Keratinocyte (primary cell): ENCODE measurements at regions not wholly inside any gene's neighbourhood (a gene's known extent, or its start where the extent isn't known, plus 50 kb on each side); places are given as distances from the start of the nearest gene placed in this dataset.

Source experiments
- DNase-seq: peaks from one replicate; pipeline ENCODE4 v3.0.0-alpha.2; 2011; ENCODE audit warnings: low read depth, missing footprints, low spot score
- FAIRE-seq: peaks from 2 replicates; lab custom pipeline; 2011; peaks lifted over from hg19 to GRCh38; lab: Jason Lieb, UNC
- H2AFZ ChIP-seq: 2 replicates; pipeline ENCODE4 v1.6.0; 2012; ENCODE audit warnings: low read length, control low read depth, inconsistent platforms; ENCODE audit not compliant: control insufficient read depth
- H3K27ac ChIP-seq: 2 replicates; pipeline ENCODE4 v1.5.1; 2011; ENCODE audit warnings: low read length; ENCODE audit not compliant: control insufficient read depth, insufficient read depth
- H3K27me3 ChIP-seq: 3 replicates; pipeline ENCODE4 v1.6.0; 2011; ENCODE audit warnings: low read length; ENCODE audit not compliant: control insufficient read depth, insufficient read depth; ENCODE audit errors: extremely low read depth
- H3K36me3 ChIP-seq, 2 experiments: 2 replicates in 1 of 2; 3 replicates in 1 of 2; pipeline ENCODE4 v1.5.1; 2011; ENCODE audit warnings: low read length in 2 of 2, mild to moderate bottlenecking in 1 of 2; ENCODE audit not compliant: control insufficient read depth in 2 of 2, insufficient read depth in 2 of 2; ENCODE audit errors: extremely low read depth in 1 of 2
- H3K4me1 ChIP-seq: 3 replicates; pipeline ENCODE4 v1.5.1; 2011; ENCODE audit warnings: low read length; ENCODE audit not compliant: control insufficient read depth, insufficient read depth; ENCODE audit errors: extremely low read depth
- H3K4me2 ChIP-seq: 3 replicates; pipeline ENCODE4 v1.6.0; 2011; ENCODE audit warnings: low read depth, low read length; ENCODE audit not compliant: control insufficient read depth, insufficient read depth; ENCODE audit errors: extremely low read depth
- H3K4me3 ChIP-seq, 3 experiments: fragments of 200-600 bp in 1 of 3; sonication (generic) in 1 of 3; 2 replicates in 2 of 3; 3 replicates in 1 of 3; pipeline ENCODE4 v1.5.1; 2011 to 2016; ENCODE audit warnings: low read length in 3 of 3, mild to moderate bottlenecking in 3 of 3, control low read depth in 2 of 3, inconsistent platforms in 1 of 3, low read depth in 1 of 3, mixed read lengths in 1 of 3, mixed run types in 1 of 3, moderate library complexity in 1 of 3; ENCODE audit not compliant: control insufficient read depth in 2 of 3, insufficient read depth in 2 of 3; ENCODE audit errors: extremely low read depth in 1 of 3
- H3K79me2 ChIP-seq: 2 replicates; pipeline ENCODE4 v1.6.0; 2012; ENCODE audit warnings: low read length; ENCODE audit not compliant: control insufficient read depth, insufficient read depth
- H3K9ac ChIP-seq: 3 replicates; pipeline ENCODE4 v1.6.0; 2011; ENCODE audit warnings: low read length; ENCODE audit not compliant: control insufficient read depth, insufficient read depth; ENCODE audit errors: extremely low read depth
- H3K9me1 ChIP-seq: 3 replicates; pipeline ENCODE4 v1.6.0; 2011; ENCODE audit warnings: low read length; ENCODE audit not compliant: control insufficient read depth, insufficient read depth; ENCODE audit errors: extremely low read depth
- H3K9me3 ChIP-seq: 2 replicates; pipeline ENCODE4 v1.5.1; 2012; ENCODE audit warnings: low read depth, low read length; ENCODE audit not compliant: control insufficient read depth
- H4K20me1 ChIP-seq: 3 replicates; pipeline ENCODE4 v1.6.0; 2011; ENCODE audit warnings: low read length; ENCODE audit not compliant: control insufficient read depth, insufficient read depth; ENCODE audit errors: extremely low read depth
- EZH2 ChIP-seq: IDR thresholded peaks from one replicate; pipeline ENCODE4 v1.6.1; 2012; ENCODE audit warnings: inconsistent platforms, mild to moderate bottlenecking, low read length, moderate library complexity
- dilution Hi-C: fragments of 300-500 bp; cut with MboI; formaldehyde crosslinking; loops from one replicate; pipeline ENCODE4 v1.7.0; 2020; ENCODE audit warnings: low sequenced_read_pairs; ENCODE audit not compliant: extremely low pct_ligation_motif_present
- TF ChIP-seq, protein P1 (sequence below), 3 experiments: IDR thresholded peaks in 1 of 3; conservative IDR thresholded peaks in 1 of 3; optimal IDR thresholded peaks in 1 of 3; 2 replicates in 2 of 3; 3 replicates in 1 of 3; pipeline versions ENCODE3 to v1.5.1; 2011; ENCODE audit warnings: low read length in 3 of 3, mild to moderate bottlenecking in 3 of 3, moderate library complexity in 2 of 3, control low read depth in 1 of 3, inconsistent platforms in 1 of 3; ENCODE audit not compliant: insufficient read depth in 2 of 3; ENCODE audit errors: extremely low read depth in 1 of 3

GRCh38 chr9:104986096-104986495 is 58.1 kb upstream of the ABCA1 start:
- H3K27me3 ChIP-seq, result no peaks in the 10 kb centered on the region
- H3K79me2 ChIP-seq, result no peaks in the 10 kb centered on the region
- dilution Hi-C loops, result no loop called here
- H4K20me1 ChIP-seq, result no peaks in the 10 kb centered on the region
- no peak overlapping the region for H3K4me3 ChIP-seq
- no peak overlapping the region for H3K27ac ChIP-seq
- no peaks in the 10 kb centered on the region for H3K36me3 ChIP-seq
- H3K9ac ChIP-seq, result no peak overlapping the region
- H3K9me1 ChIP-seq, result no peaks in the 10 kb centered on the region
- no peak overlapping the region for H3K4me2 ChIP-seq
- DNase-seq, result no peak
- H3K9me3 ChIP-seq, result no peaks in the 10 kb centered on the region
- H3K4me1 ChIP-seq, result peaks cover 10% of the 10 kb centered on the region
- TF ChIP-seq EZH2, result no peak
- TF ChIP-seq, protein P1, sequence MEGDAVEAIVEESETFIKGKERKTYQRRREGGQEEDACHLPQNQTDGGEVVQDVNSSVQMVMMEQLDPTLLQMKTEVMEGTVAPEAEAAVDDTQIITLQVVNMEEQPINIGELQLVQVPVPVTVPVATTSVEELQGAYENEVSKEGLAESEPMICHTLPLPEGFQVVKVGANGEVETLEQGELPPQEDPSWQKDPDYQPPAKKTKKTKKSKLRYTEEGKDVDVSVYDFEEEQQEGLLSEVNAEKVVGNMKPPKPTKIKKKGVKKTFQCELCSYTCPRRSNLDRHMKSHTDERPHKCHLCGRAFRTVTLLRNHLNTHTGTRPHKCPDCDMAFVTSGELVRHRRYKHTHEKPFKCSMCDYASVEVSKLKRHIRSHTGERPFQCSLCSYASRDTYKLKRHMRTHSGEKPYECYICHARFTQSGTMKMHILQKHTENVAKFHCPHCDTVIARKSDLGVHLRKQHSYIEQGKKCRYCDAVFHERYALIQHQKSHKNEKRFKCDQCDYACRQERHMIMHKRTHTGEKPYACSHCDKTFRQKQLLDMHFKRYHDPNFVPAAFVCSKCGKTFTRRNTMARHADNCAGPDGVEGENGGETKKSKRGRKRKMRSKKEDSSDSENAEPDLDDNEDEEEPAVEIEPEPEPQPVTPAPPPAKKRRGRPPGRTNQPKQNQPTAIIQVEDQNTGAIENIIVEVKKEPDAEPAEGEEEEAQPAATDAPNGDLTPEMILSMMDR (optimal IDR thresholded peaks at IDR 0.05 in 1 of 3, IDR thresholded peaks at IDR 0.05 in 1 of 3, conservative IDR thresholded peaks at IDR 0.05 in 1 of 3; ENCODE audit: extremely low read depth in 1 of 3, insufficient read depth in 2 of 3, low read length in 3 of 3), result no peak
- no peak overlapping the region for H2AFZ ChIP-seq
- no peak for FAIRE-seq

DNA sequence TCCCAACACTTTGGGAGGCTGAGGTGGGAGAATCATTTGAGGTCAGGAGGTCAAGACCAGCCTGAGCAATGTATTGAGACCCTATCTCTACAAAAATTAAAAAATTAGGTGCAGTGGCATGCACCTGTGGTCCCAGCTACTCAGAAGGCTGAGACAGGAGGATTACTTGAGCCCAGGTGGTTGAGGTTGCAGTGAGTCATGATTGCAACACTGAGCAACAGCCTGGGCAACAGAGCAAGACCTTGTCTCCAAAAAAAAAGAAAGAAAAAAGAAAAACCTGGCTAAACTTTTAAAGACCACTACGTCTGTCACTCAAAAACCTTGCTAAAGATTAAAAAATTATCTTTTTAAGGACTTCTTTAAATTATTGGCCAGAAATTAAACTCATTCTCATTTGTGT is 59.8 kb upstream of the ABCA1 start:
- no peaks in the 10 kb centered on the region for H3K79me2 ChIP-seq
- H4K20me1 ChIP-seq, result no peaks in the 10 kb centered on the region
- no peaks in the 10 kb centered on the region for H3K27me3 ChIP-seq
- FAIRE-seq, result no peak
- H3K4me2 ChIP-seq, result no peak overlapping the region
- no peak overlapping the region for H3K27ac ChIP-seq
- no peak for DNase-seq
- H3K4me3 ChIP-seq, result no peak overlapping the region
- H2AFZ ChIP-seq, result no peak overlapping the region
- peaks cover 16% of the 10 kb centered on the region for H3K4me1 ChIP-seq
- TF ChIP-seq, protein P1 (optimal IDR thresholded peaks at IDR 0.05 in 1 of 3, IDR thresholded peaks at IDR 0.05 in 1 of 3, conservative IDR thresholded peaks at IDR 0.05 in 1 of 3; ENCODE audit: extremely low read depth in 1 of 3, insufficient read depth in 2 of 3, low read length in 3 of 3), result no peak
- TF ChIP-seq EZH2, result no peak
- H3K9me1 ChIP-seq, result no peaks in the 10 kb centered on the region
- H3K36me3 ChIP-seq, result no peaks in the 10 kb centered on the region
- no peaks in the 10 kb centered on the region for H3K9me3 ChIP-seq
- dilution Hi-C loops, result no loop called here
- no peak overlapping the region for H3K9ac ChIP-seq
